ENCODE measurements at regions not wholly inside any gene's neighbourhood (a gene's known extent, or its start where the extent isn't known, plus 50 kb on each side); places are given as distances from the start of the nearest gene placed in this dataset.

- no peak for TF ChIP-seq CTCF (IDR thresholded peaks at IDR 0.05; ENCODE audit: insufficient read depth, low read depth, low read length)
- TF ChIP-seq EZH2 (IDR thresholded peaks at IDR 0.05; ENCODE audit: insufficient read depth, low read length): no peak
Observed at GRCh38 chr11:70655816-70656215, 257.5 kb downstream of the CTTN start.
